Stimulated activated CD4-positive, alpha-beta T cell treated with anti-CD3 and anti-CD28 coated beads, TNF-alpha, amount 100 ng/mL, for 1 hour (primary cell): ENCODE measurements at regions not wholly inside any gene's neighbourhood (a gene's known extent, or its start where the extent isn't known, plus 50 kb on each side); places are given as distances from the start of the nearest gene placed in this dataset.

ENCODE experiments used
- DNase-seq, 3 donors: peaks; one replicate each; pipeline ENCODE4 v3.0.0-alpha.2; 2020; ENCODE audit warnings: low read depth in 3 of 3, low spot score in 1 of 3

DNA sequence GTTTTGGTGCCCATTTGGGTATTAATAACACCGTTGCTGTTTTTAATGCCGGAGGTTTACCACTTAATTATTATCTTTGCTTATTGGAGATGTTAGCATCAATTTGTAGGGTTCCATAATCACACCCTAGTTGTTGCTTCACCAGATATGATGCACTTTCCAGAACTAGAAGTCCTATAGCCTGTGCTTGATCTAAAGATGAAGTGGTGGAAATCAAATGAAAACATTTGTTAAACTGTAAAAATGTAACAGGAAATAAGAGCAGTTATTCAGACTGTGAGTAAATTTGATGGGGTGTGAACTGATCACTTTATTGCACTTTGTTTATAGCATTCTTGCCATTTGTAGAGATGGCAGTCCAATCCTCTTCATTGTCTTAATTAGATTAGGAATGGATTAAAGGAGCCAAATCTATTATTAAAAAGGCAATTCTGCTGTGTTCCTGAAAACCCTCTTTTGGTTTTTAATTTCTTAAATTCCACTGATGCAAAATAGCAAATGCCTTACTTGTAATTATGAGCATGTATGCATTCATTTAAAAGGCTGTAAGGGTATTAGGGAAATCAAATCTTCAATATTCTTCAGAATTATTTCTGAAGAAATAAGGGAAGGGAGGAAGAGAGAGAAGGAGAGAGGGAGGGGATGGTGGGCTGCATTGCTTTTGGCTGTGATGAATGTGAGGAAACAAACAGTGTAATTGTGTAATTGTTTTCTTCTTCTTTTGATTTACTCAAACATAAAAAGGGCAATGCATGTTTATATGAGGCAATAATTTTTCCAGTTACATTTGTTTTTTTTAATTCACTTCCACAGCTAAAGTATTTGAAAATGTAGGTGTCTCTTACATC is 675.2 kb upstream of the WWC1 start:
- DNase-seq: no peak

DNA sequence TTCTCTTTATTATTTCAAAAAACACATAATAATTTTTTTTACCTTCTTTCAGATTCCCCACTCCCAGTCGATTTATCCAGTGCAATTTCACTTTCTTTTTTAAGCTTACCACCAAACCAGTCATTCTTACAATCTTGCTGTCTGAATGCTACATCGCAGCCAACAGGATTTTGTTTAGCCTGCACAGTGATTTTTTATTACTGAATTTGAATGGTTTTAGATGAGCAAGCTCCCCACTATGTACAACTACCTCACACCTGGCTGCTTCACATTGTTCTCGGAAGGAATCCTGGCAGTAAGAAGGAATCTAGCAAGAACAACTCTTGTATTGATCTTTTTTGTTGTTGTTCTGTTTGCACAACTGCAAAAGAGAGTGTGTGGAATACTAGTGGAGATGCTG is 668.1 kb upstream of the WWC1 start:
- no peak for DNase-seq

DNA sequence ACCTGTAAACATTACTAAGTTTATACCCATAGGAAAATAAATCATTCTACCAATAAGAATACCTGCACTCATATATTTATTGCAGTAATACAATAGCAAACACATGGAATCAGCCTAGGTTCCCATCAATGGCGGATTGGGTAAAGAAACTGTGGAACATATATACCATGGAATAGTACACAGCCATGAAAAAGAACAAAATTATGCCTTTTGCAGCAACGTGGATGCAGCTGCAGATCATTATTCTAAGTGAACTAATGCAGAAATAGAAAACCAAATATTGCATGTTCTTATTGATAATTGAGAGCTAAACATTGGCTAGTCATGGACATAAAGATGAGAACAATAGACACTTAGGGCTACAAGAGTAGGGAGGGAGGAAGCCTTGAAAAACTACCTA is 667.4 kb upstream of the WWC1 start:
- DNase-seq: no peak

DNA sequence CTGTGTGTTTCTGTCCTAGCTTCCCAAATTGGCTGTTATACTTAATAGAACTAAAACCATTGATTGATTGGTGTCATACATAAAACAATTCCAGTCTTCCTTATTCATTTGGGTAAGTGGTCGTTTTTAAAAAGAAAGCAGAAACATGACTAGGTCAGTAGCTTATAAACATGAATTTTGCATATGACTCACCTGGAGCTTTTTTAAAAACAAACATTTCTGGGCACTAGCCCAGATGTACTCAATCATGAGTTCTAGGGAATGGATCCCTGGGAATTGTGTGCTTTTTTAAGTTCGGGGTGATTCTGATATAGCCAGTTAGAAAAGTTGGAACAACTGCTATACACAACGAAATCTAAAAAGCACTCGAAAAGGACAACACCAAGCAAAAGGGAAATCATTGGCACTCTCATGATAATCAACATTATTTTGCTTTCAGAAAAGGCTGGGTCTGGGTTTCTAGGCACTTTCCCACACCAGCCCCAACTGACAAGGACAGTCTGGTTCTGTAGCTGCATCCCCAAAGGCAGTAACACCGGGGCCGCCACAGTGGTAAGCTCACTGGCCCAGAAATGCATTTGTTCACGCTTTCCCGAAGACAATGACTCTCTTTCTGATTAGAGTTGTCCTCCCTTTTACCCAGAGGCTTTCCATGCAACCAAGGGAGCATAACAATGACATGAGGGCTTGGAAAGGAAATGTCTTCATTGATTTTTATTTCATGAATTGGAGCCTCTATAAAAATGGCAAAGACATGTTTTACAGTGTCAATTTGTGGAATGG is 664.9 kb upstream of the WWC1 start:
- no peak for DNase-seq

DNA sequence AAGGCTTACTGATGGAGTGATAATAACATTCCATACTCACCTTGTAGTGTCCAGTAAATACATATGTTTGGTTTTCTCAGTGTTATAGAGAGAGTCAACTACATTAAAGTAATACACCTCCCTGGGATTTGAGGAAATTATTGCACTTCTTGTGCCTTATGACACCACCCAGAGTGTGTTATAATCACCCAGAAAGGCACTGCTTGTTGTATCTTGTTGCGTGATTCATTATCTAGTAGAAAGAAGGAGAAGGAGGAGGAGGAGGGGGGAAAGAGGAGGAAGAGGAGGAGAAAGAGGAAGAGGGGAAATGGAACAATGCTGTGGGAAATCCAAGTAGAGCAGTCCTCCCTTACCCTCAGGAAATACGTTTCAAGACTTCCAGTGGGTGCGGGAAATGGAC is 661.8 kb upstream of the WWC1 start:
- DNase-seq: no peak

DNA sequence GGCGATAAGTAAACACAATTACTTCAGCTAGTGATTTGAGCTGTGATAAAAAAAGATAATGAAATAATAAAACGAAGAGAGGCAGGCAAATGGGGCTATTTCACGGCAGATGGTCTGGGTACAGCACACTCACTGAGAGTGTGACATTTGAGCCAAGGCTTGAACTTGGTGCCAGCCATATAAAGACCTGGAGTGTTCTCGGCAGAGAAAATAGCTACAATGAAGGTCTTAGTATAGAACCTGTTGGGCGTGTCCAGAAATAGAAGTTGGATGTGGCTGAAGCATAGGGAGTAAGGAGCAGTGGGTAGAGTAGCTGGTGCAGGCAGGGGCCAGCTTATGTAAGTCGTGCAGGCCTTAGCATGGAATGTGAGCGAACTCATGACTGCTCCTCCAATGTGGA is 660.3 kb upstream of the WWC1 start:
- DNase-seq: no peak

DNA sequence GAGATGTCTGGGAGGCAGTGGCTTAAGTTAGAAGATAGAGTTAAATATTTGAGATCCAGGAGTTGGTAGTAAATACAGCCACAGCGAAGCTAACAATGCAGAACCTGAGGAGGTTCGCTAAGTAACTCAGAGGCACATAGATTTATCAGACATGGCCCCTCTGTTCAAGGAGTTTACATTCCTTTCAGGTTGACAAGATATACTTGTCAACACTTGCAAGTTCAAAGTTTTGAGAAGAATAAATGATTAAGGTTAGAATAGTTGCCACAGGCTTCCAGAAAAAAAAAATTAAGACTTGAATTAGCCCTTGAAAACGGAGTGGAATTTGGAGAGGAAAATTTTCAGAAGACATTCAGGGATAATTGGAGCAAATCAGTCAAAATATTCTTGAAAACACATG is 658.3 kb upstream of the WWC1 start:
- DNase-seq: no peak

DNA sequence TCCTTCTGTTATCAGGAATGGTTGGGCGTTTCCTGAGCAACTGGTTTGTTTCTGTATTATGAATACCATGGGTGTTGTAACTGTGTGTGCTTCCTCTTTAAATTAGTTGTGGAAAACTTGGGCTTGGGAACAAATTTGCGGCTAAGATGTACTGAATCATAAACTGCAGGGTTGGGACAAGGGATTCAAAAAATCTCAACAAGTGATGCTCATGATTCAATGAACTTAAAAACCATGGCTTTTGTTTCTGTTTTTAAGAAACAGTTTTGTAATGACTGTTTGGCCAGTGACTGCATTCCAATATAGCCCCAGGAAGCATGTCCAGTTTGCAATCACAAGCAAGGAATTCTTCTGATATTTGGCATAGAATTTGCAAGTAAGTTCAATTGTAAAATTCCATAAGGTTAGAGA is 657.5 kb upstream of the WWC1 start:
- no peak for DNase-seq

DNA sequence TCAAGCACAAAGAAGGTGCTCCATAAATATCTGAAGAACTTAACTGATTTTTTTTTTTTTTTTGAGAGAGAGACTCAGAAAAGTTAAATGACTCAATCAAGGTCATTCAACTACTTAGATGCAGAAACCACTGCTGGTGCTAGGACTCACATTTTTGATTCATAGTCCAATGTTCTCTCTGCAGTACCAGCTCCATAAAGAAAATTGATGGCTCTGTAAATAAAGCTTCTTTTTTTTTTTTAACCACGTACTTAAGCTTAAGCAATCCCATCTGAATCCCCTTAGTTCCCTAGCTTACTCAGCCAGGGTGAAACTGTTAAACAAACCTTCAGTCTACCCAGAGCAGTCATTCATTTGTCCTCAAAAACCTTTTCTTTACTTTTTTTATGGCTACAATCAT is 657.0 kb upstream of the WWC1 start:
- no peak for DNase-seq

DNA sequence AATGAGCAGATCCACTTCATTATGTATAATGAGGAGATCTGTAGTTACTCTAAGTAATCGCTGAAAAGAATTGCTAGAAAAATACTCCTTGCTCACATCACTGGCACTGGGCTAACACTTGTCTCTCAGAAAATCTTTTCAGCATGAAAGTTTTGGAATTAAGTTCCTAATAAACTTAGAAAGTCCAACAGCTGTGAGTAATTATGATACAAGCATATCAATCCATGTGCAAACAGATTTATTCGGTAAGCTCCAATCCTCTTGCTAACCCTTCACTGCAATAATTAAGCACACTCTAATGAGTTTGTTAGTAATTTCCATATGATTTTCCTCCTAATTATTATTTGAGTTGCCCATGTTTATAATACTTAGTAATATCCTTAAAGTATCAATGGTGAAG is 652.6 kb upstream of the WWC1 start:
- DNase-seq: no peak

DNA sequence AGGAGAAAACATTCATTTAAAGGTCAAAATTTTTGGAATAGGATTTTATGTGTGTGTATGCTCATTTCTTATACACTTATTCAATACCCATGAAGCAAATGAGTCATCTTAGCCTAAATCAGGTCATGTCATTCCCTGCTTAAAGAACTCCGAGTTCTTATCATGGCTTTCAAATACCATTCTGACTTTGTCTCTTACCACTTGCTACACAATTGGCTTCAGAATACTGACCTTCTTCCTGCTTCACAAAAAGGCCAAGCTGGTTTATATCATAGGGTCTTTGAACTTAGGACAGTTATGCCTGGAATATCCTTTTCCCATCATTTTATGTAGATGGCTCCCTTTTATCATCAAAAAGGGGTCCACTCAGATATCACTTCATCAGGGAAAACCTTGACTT is 652.2 kb upstream of the WWC1 start:
- DNase-seq: no peak

DNA sequence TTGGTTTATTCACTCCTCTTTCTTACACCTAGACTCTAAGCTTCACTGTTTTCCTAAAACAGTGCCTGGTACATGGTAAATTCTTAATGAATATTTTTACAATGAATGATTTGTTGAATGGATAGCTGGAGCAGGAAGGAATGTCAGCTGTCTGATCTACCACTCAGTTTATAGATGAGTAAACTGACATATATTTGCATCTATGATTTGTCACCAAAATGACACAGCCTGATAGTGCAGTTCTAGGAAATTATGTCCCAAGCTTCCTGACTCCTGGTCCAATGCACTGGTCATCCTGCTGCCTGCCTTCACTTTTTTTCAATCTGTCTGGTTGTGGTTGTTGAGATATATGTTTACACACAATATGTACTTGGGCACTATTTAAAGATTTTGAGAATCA is 651.7 kb upstream of the WWC1 start:
- DNase-seq: no peak

DNA sequence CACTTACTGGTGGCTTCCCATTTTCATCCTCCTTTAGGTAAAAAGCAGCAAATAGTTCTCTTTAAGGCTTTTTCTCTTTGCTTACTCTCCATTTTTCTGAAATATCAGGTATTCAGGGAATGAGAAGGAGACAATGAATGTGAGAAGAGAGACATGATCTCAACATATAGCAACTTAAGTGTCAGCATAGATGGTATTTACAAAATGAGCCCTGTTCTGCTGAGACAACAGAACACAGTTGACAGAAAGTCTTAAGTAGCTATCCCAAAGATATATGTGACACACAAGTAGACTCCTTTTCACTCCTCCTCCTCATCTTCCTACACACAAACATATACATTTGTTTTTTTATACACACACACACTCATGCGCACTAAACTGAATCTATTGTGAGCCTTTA is 649.3 kb upstream of the WWC1 start:
- DNase-seq: no peak

DNA sequence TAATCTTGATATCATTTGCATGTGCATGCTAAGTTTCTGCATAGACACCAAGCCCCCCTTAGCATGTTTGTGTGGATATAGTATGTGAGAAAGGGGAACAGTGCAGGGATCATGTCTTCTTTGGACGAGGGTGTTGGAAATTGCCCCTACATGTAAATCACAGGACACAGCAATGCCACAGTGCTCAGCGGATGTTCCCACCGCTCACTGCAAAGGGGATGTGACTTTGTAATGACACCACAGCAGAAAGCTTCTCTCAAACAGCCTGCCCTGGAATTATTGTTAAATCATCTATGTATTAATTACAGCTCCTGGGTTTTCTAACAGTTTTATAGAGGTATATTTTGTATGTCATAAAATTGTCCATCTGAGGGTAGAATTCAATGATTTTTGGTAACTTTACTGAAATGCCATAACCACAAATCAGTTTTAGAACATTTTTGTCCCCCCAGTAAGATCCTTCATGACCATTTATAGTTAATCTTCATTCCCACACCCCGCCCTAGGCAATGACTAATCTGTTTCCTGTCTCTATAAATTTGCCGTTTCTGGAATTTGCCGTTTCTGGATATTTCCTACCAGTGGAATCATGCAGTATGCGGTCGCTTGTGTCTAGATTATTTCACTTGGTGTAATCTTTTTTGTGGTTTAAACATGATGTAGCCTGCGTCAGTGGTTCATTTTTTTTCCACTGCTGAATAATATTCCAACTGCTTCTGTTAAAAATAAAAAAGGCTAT is 648.5 kb upstream of the WWC1 start:
- no peak for DNase-seq

DNA sequence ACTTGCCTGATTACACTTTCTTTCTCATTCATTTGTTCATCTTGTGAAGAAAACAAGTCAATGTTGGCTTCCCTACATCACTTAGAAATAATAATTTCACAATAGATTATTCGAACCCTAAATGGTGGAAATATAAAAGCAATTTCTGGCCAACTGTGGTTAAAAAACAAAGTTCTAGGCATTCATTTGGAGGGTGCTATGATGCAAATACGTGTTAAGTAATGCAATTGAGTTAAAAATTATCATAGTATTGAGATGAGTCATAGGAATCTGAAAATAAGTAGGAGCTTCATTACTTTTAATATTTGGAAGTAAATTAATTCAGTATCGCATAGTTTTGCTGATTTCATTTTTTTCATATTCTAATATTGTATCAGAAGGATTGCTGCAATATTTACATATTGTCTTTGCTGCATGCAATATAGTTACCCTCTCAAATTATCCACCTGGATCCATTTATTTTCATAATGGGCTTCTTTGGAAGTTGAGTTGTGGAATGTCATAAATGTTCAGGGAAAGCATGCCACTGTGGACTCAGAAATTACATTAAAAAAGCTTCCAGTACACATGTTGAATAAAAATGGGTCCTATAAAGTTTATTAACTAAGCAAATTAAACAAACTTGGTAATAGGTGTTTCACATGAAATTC is 647.7 kb upstream of the WWC1 start:
- no peak for DNase-seq

DNA sequence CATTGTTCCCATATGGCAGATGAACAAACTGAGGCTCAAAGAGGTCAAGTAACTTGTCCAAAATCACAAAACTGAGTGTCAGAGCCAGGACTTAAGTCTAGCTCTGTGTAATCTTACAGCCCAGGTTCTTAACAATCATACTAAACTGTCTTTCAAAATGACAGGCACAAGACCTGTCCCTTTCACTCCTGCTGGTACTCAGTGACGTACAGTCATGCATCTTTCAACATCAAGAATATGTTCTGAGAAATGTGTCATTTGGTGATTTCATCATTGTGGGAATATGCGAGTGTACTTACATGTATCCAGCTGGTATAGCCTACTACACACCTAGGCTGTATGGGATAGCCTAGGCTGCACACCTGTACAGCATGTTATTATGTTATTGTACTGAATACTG is 646.8 kb upstream of the WWC1 start:
- DNase-seq: no peak

DNA sequence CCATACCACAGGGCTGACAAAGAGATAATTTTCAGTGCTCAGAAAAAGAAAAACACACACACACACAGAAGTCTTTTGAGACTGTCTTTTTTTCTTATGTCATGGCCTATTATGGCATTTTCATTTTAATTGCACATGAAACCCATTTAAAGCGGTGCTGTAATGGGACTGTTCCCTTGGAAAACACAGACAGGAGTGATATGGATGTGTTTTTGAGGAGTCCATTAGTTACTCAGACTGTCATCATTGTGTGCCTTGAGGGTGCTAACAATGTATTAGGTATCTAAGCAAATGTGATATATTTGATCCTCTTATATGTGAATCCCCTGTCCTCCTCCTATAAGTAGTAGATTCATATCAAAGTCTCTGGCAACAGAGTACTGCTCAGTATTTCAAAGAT is 642.0 kb upstream of the WWC1 start:
- DNase-seq: no peak

DNA sequence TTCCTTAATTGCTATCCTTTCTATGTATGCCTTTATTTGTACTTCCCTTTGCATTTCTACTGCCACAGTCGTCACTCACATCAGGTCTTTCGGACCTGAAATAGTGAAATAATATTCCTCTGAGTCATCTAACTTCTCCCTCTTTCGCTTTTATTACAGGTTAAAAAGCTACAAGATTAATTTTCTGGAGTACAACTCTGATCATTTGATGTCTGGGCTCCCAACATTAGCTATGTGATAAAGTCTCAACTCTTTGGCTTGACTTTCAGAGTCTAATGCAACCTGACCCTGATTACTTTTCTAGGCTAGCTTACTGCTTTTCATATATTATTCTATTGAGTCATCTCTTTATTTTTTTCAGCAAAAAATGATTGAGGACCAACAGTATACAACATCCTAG is 638.8 kb upstream of the WWC1 start:
- DNase-seq: no peak

DNA sequence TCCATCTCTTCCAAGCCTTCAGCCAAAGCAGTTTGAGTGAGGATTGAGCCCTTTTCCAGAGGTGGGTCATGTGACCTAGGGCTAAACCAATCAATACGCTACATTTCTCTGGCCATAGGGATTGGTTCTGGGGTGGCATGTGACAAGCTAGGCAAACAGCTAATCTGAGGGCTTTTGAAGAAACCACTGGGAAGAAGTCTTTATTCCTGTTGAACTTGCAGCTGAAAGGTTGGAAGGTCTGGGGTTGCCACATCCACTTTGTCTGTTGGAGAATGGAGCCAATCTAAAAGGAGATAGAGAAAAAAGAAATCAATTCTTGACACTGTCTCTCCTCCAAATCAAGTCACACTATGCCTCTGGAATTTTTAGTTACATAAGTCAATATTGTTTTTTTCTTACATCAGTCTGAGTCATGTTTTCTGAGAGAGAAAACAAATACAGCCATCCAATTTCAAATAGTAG is 637.8 kb upstream of the WWC1 start:
- no peak for DNase-seq

DNA sequence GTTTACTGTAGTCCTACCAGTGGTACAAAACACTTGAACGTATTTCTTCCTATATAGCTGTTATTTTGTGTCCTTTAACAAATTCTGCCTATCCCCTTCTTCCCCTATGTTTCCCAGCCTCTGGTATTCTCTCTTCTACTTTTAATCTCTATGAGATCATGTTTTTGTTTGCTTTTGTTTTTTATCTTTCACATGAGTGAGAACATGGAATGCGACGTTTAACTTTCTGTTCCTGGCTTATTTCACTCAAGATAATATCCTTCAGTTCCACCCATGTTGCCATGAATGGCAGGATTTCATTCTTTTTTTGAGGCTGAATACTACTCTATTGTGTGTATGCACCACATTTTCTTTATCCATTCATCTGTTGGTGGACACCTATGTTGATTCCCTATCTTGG is 634.4 kb upstream of the WWC1 start:
- no peak for DNase-seq

DNA sequence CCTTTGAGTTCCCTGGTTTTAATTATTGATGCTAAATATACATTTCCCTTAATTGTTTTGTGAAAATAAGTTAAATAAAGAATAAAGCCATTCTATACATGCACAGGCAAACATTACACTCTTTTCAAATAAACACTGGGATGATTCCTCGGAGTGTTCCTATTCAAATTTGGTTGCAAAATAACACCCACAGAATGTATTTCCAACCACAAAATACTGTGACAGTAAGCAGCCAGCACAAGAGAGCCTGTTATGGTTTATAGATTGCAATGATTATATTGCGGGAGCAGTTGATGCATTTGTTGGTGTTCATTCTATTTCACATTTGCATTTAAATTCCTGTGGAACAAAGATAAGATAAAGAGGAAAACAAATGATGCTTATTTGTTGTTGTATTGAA is 632.6 kb upstream of the WWC1 start:
- no peak for DNase-seq
